ENCODE measurements at regions not wholly inside any gene's neighbourhood (a gene's known extent, or its start where the extent isn't known, plus 50 kb on each side); places are given as distances from the start of the nearest gene placed in this dataset.

GRCh38 chr10:113339121-113339520 is 213.7 kb upstream of the HABP2 start:
- Histone ChIP-seq H3K27me3 (replicated peaks in 2 of 5; ENCODE audit: control insufficient read depth in 4 of 5, insufficient read depth in 5 of 5, low read length in 4 of 5) (no peaks in the 10 kb centered on the region), H3K4me3 (ENCODE audit: control insufficient read depth in 1 of 7, extremely low read depth in 1 of 7, insufficient read depth in 4 of 7, low read depth in 2 of 7, low read length in 6 of 7) (no peak overlapping the region), H3K4me1 (ENCODE audit: control extremely low read depth in 1 of 4, control insufficient read depth in 4 of 4, insufficient read depth in 4 of 4, low read length in 3 of 4) (no peaks in the 10 kb centered on the region), H3K9me3 (ENCODE audit: control extremely low read depth in 1 of 5, control insufficient read depth in 4 of 5, insufficient read depth in 2 of 5, low read depth in 1 of 5, low read length in 4 of 5) (peaks cover 0 to 2% (median 0%) of the 10 kb centered on the region in 5 experiments), H3K36me3 (ENCODE audit: control insufficient read depth in 4 of 4, insufficient read depth in 4 of 4, low read length in 3 of 4) (no peaks in the 10 kb centered on the region), H3K27ac (ENCODE audit: insufficient read depth in 1 of 2, low read depth in 1 of 2, low read length in 2 of 2, poor library complexity in 1 of 2, severe bottlenecking in 2 of 2) (no peak overlapping the region)
- DNase-seq: no peak
- ChIA-PET CTCF (interaction anchor here (0.9 to 1.7 kb wide), 2 partner anchors 8 to 46 kb away, joined by 4 to 5 read pairs; no protein-coding TSS in a partner anchor), POLR2A (no interaction called here)
- WGBS (ENCODE audit: insufficient coverage): 94% methylated on average over 4 of the region's 5 CpGs

GRCh38 chr10:113340282-113340681 is 212.6 kb upstream of the HABP2 start:
- no peak for DNase-seq
- Histone ChIP-seq H3K4me1 (ENCODE audit: control extremely low read depth in 1 of 4, control insufficient read depth in 4 of 4, insufficient read depth in 4 of 4, low read length in 3 of 4) (no peaks in the 10 kb centered on the region), H3K27me3 (replicated peaks in 2 of 5; ENCODE audit: control insufficient read depth in 4 of 5, insufficient read depth in 5 of 5, low read length in 4 of 5) (no peaks in the 10 kb centered on the region), H3K4me3 (ENCODE audit: control insufficient read depth in 1 of 7, extremely low read depth in 1 of 7, insufficient read depth in 4 of 7, low read depth in 2 of 7, low read length in 6 of 7) (no peak overlapping the region), H3K9me3 (ENCODE audit: control extremely low read depth in 1 of 5, control insufficient read depth in 4 of 5, insufficient read depth in 2 of 5, low read depth in 1 of 5, low read length in 4 of 5) (no peaks in the 10 kb centered on the region), H3K27ac (ENCODE audit: insufficient read depth in 1 of 2, low read depth in 1 of 2, low read length in 2 of 2, poor library complexity in 1 of 2, severe bottlenecking in 2 of 2) (no peak overlapping the region), H3K36me3 (ENCODE audit: control insufficient read depth in 4 of 4, insufficient read depth in 4 of 4, low read length in 3 of 4) (no peaks in the 10 kb centered on the region)
- ChIA-PET POLR2A (no interaction called here), CTCF (interaction anchor here (0.9 to 1.7 kb wide), 2 partner anchors 8 to 45 kb away, joined by 3 to 5 read pairs; no protein-coding TSS in a partner anchor)
- WGBS (ENCODE audit: insufficient coverage): 98% methylated on average over 5 of the region's 5 CpGs

GRCh38 chr10:113341138-113341537 is 211.7 kb upstream of the HABP2 start:
- H3K4me1 ChIP-seq (ENCODE audit: control extremely low read depth in 1 of 4, control insufficient read depth in 4 of 4, insufficient read depth in 4 of 4, low read length in 3 of 4): no peaks in the 10 kb centered on the region
- no peak overlapping the region for H3K27ac ChIP-seq (ENCODE audit: insufficient read depth in 1 of 2, low read depth in 1 of 2, low read length in 2 of 2, poor library complexity in 1 of 2, severe bottlenecking in 2 of 2)
- no peak for DNase-seq
- H3K36me3 ChIP-seq (ENCODE audit: control insufficient read depth in 4 of 4, insufficient read depth in 4 of 4, low read length in 3 of 4): no peaks in the 10 kb centered on the region
- H3K4me3 ChIP-seq (ENCODE audit: control insufficient read depth in 1 of 7, extremely low read depth in 1 of 7, insufficient read depth in 4 of 7, low read depth in 2 of 7, low read length in 6 of 7): no peak overlapping the region
- H3K9me3 ChIP-seq (ENCODE audit: control extremely low read depth in 1 of 5, control insufficient read depth in 4 of 5, insufficient read depth in 2 of 5, low read depth in 1 of 5, low read length in 4 of 5): no peaks in the 10 kb centered on the region
- no peaks in the 10 kb centered on the region for H3K27me3 ChIP-seq (replicated peaks in 2 of 5; ENCODE audit: control insufficient read depth in 4 of 5, insufficient read depth in 5 of 5, low read length in 4 of 5)
- WGBS (ENCODE audit: insufficient coverage): no CpG with 5 or more reads among the region's 2 CpGs
- ChIA-PET POLR2A (no interaction called here), CTCF (no interaction called here)

GRCh38 chr10:113345826-113346624 is 206.8 kb upstream of the HABP2 start:
- H3K9me3 ChIP-seq (ENCODE audit: control extremely low read depth in 1 of 5, control insufficient read depth in 4 of 5, insufficient read depth in 2 of 5, low read depth in 1 of 5, low read length in 4 of 5): no peaks in the 10 kb centered on the region
- DNase-seq: no peak
- ChIA-PET POLR2A (no interaction called here), CTCF (interaction anchor here (0.7 to 1.3 kb wide), 3 partner anchors 12 to 37 kb away, joined by 3 read pairs; no protein-coding TSS in a partner anchor)
- no peak overlapping the region for H3K4me3 ChIP-seq (ENCODE audit: control insufficient read depth in 1 of 7, extremely low read depth in 1 of 7, insufficient read depth in 4 of 7, low read depth in 2 of 7, low read length in 6 of 7)
- no peaks in the 10 kb centered on the region for H3K27me3 ChIP-seq (replicated peaks in 2 of 5; ENCODE audit: control insufficient read depth in 4 of 5, insufficient read depth in 5 of 5, low read length in 4 of 5)
- H3K4me1 ChIP-seq (ENCODE audit: control extremely low read depth in 1 of 4, control insufficient read depth in 4 of 4, insufficient read depth in 4 of 4, low read length in 3 of 4): no peaks in the 10 kb centered on the region
- WGBS (ENCODE audit: insufficient coverage): 100% methylated on average over 6 of the region's 7 CpGs
- H3K36me3 ChIP-seq (ENCODE audit: control insufficient read depth in 4 of 4, insufficient read depth in 4 of 4, low read length in 3 of 4): no peaks in the 10 kb centered on the region
- H3K27ac ChIP-seq (ENCODE audit: insufficient read depth in 1 of 2, low read depth in 1 of 2, low read length in 2 of 2, poor library complexity in 1 of 2, severe bottlenecking in 2 of 2): no peak overlapping the region

GRCh38 chr10:113347508-113347907 is 205.3 kb upstream of the HABP2 start:
- WGBS (ENCODE audit: insufficient coverage): 95% methylated on average over 4 of the region's 4 CpGs
- Histone ChIP-seq H3K4me3 (ENCODE audit: control insufficient read depth in 1 of 7, extremely low read depth in 1 of 7, insufficient read depth in 4 of 7, low read depth in 2 of 7, low read length in 6 of 7) (no peak overlapping the region), H3K27me3 (replicated peaks in 2 of 5; ENCODE audit: control insufficient read depth in 4 of 5, insufficient read depth in 5 of 5, low read length in 4 of 5) (no peaks in the 10 kb centered on the region), H3K27ac (ENCODE audit: insufficient read depth in 1 of 2, low read depth in 1 of 2, low read length in 2 of 2, poor library complexity in 1 of 2, severe bottlenecking in 2 of 2) (no peak overlapping the region), H3K4me1 (ENCODE audit: control extremely low read depth in 1 of 4, control insufficient read depth in 4 of 4, insufficient read depth in 4 of 4, low read length in 3 of 4) (no peaks in the 10 kb centered on the region), H3K9me3 (ENCODE audit: control extremely low read depth in 1 of 5, control insufficient read depth in 4 of 5, insufficient read depth in 2 of 5, low read depth in 1 of 5, low read length in 4 of 5) (no peaks in the 10 kb centered on the region), H3K36me3 (ENCODE audit: control insufficient read depth in 4 of 4, insufficient read depth in 4 of 4, low read length in 3 of 4) (no peaks in the 10 kb centered on the region)
- POLR2A ChIA-PET: no interaction called here
- CTCF ChIA-PET: interaction anchor here (1.0 to 1.2 kb wide), 3 partner anchors 7 to 13 kb away, joined by 3 to 4 read pairs (median 3); no protein-coding TSS in a partner anchor
- DNase-seq: no peak

GRCh38 chr10:113348694-113349093 is 204.2 kb upstream of the HABP2 start:
- WGBS (ENCODE audit: insufficient coverage): 98% methylated on average over 7 of the region's 7 CpGs
- ChIA-PET CTCF (interaction anchor here (1.0 to 1.2 kb wide), 2 partner anchors 8 to 11 kb away, joined by 3 read pairs; no protein-coding TSS in a partner anchor), POLR2A (no interaction called here)
- Histone ChIP-seq H3K9me3 (ENCODE audit: control extremely low read depth in 1 of 5, control insufficient read depth in 4 of 5, insufficient read depth in 2 of 5, low read depth in 1 of 5, low read length in 4 of 5) (no peaks in the 10 kb centered on the region), H3K4me3 (ENCODE audit: control insufficient read depth in 1 of 7, extremely low read depth in 1 of 7, insufficient read depth in 4 of 7, low read depth in 2 of 7, low read length in 6 of 7) (no peak overlapping the region), H3K36me3 (ENCODE audit: control insufficient read depth in 4 of 4, insufficient read depth in 4 of 4, low read length in 3 of 4) (no peaks in the 10 kb centered on the region), H3K27me3 (replicated peaks in 2 of 5; ENCODE audit: control insufficient read depth in 4 of 5, insufficient read depth in 5 of 5, low read length in 4 of 5) (no peaks in the 10 kb centered on the region), H3K27ac (ENCODE audit: insufficient read depth in 1 of 2, low read depth in 1 of 2, low read length in 2 of 2, poor library complexity in 1 of 2, severe bottlenecking in 2 of 2) (no peak overlapping the region), H3K4me1 (ENCODE audit: control extremely low read depth in 1 of 4, control insufficient read depth in 4 of 4, insufficient read depth in 4 of 4, low read length in 3 of 4) (no peaks in the 10 kb centered on the region)
- DNase-seq: no peak

- Histone ChIP-seq H3K36me3 (ENCODE audit: control insufficient read depth in 4 of 4, insufficient read depth in 4 of 4, low read length in 3 of 4) (no peaks in the 10 kb centered on the region), H3K4me3 (ENCODE audit: control insufficient read depth in 1 of 7, extremely low read depth in 1 of 7, insufficient read depth in 4 of 7, low read depth in 2 of 7, low read length in 6 of 7) (no peak overlapping the region), H3K9me3 (ENCODE audit: control extremely low read depth in 1 of 5, control insufficient read depth in 4 of 5, insufficient read depth in 2 of 5, low read depth in 1 of 5, low read length in 4 of 5) (no peaks in the 10 kb centered on the region), H3K4me1 (ENCODE audit: control extremely low read depth in 1 of 4, control insufficient read depth in 4 of 4, insufficient read depth in 4 of 4, low read length in 3 of 4) (no peaks in the 10 kb centered on the region), H3K27me3 (replicated peaks in 2 of 5; ENCODE audit: control insufficient read depth in 4 of 5, insufficient read depth in 5 of 5, low read length in 4 of 5) (no peaks in the 10 kb centered on the region), H3K27ac (ENCODE audit: insufficient read depth in 1 of 2, low read depth in 1 of 2, low read length in 2 of 2, poor library complexity in 1 of 2, severe bottlenecking in 2 of 2) (no peak overlapping the region)
- WGBS (ENCODE audit: insufficient coverage): 97% methylated on average over 3 of the region's 11 CpGs
- no peak for DNase-seq
- ChIA-PET CTCF (interaction anchor here (1.2 to 1.4 kb wide), 2 partner anchors 23 to 28 kb away, joined by 3 to 4 read pairs; no protein-coding TSS in a partner anchor), POLR2A (no interaction called here)
Measured at GRCh38 chr10:113350311-113351040, 202.4 kb upstream of the HABP2 start.
